ENCODE measurements at regions not wholly inside any gene's neighbourhood (a gene's known extent, or its start where the extent isn't known, plus 50 kb on each side); places are given as distances from the start of the nearest gene placed in this dataset.

- no peak overlapping the region for H3K27ac ChIP-seq
- H3K9me3 ChIP-seq (replicated peaks in 1 of 3) = no peaks in the 10 kb centered on the region
- H3K4me3 ChIP-seq = no peak overlapping the region
- 75 to 81% (median 77%) methylated on average over 2 of the region's 2 CpGs for WGBS, 4 donors
- no peak for DNase-seq
- intact Hi-C loops (cut with DNase I) = no loop called here
- no peaks in the 10 kb centered on the region for H3K36me3 ChIP-seq (replicated peaks in 1 of 2)
- no peaks in the 10 kb centered on the region for H3K27me3 ChIP-seq
- TF ChIP-seq POLR2A (IDR thresholded peaks at IDR 0.05) (no peak), CTCF (IDR thresholded peaks at IDR 0.05) (no peak)
- no peaks in the 10 kb centered on the region for H3K4me1 ChIP-seq (replicated peaks in 1 of 2)
Observed at GRCh38 chr13:70529652-70530051, 421.4 kb upstream of the KLHL1 start.

GRCh38 chr13:70527599-70527998 is 419.3 kb upstream of the KLHL1 start:
- Histone ChIP-seq H3K4me1 (replicated peaks in 1 of 2) (no peaks in the 10 kb centered on the region), H3K4me3 (no peak overlapping the region), H3K27ac (no peak overlapping the region), H3K36me3 (replicated peaks in 1 of 2) (no peaks in the 10 kb centered on the region), H3K27me3 (no peaks in the 10 kb centered on the region), H3K9me3 (replicated peaks in 1 of 3) (no peaks in the 10 kb centered on the region)
- DNase-seq = no peak
- WGBS, 4 donors = 62 to 76% (median 73%) methylated on average over 5 of the region's 5 CpGs
- intact Hi-C loops (cut with DNase I) = no loop called here
- no peak for TF ChIP-seq POLR2A (IDR thresholded peaks at IDR 0.05)
- TF ChIP-seq CTCF (IDR thresholded peaks at IDR 0.05) = no peak

GRCh38 chr13:70523622-70524021 is 415.4 kb upstream of the KLHL1 start:
- WGBS, 4 donors = 50 to 76% (median 60%) methylated on average over 2 of the region's 2 CpGs
- Histone ChIP-seq H3K4me1 (replicated peaks in 1 of 2) (no peaks in the 10 kb centered on the region), H3K9me3 (replicated peaks in 1 of 3) (no peaks in the 10 kb centered on the region), H3K27ac (no peak overlapping the region), H3K4me3 (no peak overlapping the region), H3K36me3 (replicated peaks in 1 of 2) (no peaks in the 10 kb centered on the region), H3K27me3 (no peaks in the 10 kb centered on the region)
- TF ChIP-seq CTCF (IDR thresholded peaks at IDR 0.05) (no peak), POLR2A (IDR thresholded peaks at IDR 0.05) (no peak)
- intact Hi-C loops (cut with DNase I) = no loop called here
- no peak for DNase-seq

GRCh38 chr13:70520275-70521036 is 412.2 kb upstream of the KLHL1 start:
- no peak for TF ChIP-seq CTCF (IDR thresholded peaks at IDR 0.05)
- TF ChIP-seq POLR2A (IDR thresholded peaks at IDR 0.05) = no peak
- H3K4me3 ChIP-seq = no peak overlapping the region
- H3K27me3 ChIP-seq = no peaks in the 10 kb centered on the region
- H3K4me1 ChIP-seq (replicated peaks in 1 of 2) = no peaks in the 10 kb centered on the region
- no peak for DNase-seq
- H3K9me3 ChIP-seq (replicated peaks in 1 of 3) = no peaks in the 10 kb centered on the region
- H3K27ac ChIP-seq = no peak overlapping the region
- intact Hi-C loops (cut with DNase I) = no loop called here
- WGBS, 4 donors = 69 to 78% (median 72%) methylated on average over 2 of the region's 2 CpGs
- H3K36me3 ChIP-seq (replicated peaks in 1 of 2) = no peaks in the 10 kb centered on the region
